HFF-Myc (cell line): ENCODE measurements at regions not wholly inside any gene's neighbourhood (a gene's known extent, or its start where the extent isn't known, plus 50 kb on each side); places are given as distances from the start of the nearest gene placed in this dataset.

Source experiments
- DNase-seq: peaks from one replicate; pipeline ENCODE4 v3.0.0-alpha.2; 2011; ENCODE audit warnings: low read depth; ENCODE audit errors: extremely low read depth
- H3K4me3 ChIP-seq: replicated peaks from 2 replicates; pipeline ENCODE4 v1.5.1; 2011; ENCODE audit warnings: low read depth, mild to moderate bottlenecking, control low read depth, low read length
- TF ChIP-seq, protein P1 (sequence below): IDR thresholded peaks from 2 replicates; pipeline ENCODE4 v1.5.1; 2012; ENCODE audit warnings: mild to moderate bottlenecking, low read depth, low read length, control low read depth; ENCODE audit errors: missing control alignments

DNA sequence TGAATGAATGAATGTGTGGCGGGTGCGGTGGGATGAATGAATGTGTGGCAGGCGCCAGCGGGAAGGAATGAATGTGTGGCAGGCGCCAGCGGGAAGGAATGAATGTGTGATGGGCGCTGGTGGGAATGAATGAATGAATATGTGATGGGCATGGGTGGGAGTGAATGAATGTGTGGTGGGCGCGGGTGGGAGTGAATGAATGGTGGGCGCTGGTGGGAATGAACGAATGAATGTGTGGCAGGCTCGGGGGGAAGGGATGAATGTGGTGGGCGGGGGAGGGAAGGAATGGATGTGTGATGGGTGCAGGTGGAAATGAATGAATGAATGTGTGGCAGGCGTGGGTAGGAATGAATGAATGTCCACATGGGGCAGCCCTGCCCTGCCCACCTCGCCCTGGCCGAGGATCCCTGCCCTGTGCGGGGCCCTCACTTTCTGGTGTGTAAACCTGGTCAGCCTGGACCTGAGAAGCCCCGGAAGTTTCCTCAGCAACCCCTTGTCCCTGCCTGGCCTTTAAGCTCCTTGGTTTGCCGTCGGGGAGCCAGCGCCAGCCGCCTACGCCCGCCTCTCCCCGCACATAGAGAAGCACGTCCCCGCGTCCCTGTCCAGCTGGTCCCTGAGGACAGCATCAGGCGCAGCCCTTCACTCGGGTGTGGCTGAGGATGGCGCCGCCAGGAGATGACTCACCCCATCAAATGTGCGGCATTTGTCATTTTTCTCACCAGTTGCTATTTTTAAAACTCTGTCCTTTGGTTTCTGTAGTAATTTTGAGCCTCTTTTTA, 112.8 kb upstream of the LRPAP1 start:
- no peak overlapping the region for H3K4me3 ChIP-seq
- no peak for DNase-seq
- TF ChIP-seq, protein P1, sequence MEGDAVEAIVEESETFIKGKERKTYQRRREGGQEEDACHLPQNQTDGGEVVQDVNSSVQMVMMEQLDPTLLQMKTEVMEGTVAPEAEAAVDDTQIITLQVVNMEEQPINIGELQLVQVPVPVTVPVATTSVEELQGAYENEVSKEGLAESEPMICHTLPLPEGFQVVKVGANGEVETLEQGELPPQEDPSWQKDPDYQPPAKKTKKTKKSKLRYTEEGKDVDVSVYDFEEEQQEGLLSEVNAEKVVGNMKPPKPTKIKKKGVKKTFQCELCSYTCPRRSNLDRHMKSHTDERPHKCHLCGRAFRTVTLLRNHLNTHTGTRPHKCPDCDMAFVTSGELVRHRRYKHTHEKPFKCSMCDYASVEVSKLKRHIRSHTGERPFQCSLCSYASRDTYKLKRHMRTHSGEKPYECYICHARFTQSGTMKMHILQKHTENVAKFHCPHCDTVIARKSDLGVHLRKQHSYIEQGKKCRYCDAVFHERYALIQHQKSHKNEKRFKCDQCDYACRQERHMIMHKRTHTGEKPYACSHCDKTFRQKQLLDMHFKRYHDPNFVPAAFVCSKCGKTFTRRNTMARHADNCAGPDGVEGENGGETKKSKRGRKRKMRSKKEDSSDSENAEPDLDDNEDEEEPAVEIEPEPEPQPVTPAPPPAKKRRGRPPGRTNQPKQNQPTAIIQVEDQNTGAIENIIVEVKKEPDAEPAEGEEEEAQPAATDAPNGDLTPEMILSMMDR: no peak

DNA sequence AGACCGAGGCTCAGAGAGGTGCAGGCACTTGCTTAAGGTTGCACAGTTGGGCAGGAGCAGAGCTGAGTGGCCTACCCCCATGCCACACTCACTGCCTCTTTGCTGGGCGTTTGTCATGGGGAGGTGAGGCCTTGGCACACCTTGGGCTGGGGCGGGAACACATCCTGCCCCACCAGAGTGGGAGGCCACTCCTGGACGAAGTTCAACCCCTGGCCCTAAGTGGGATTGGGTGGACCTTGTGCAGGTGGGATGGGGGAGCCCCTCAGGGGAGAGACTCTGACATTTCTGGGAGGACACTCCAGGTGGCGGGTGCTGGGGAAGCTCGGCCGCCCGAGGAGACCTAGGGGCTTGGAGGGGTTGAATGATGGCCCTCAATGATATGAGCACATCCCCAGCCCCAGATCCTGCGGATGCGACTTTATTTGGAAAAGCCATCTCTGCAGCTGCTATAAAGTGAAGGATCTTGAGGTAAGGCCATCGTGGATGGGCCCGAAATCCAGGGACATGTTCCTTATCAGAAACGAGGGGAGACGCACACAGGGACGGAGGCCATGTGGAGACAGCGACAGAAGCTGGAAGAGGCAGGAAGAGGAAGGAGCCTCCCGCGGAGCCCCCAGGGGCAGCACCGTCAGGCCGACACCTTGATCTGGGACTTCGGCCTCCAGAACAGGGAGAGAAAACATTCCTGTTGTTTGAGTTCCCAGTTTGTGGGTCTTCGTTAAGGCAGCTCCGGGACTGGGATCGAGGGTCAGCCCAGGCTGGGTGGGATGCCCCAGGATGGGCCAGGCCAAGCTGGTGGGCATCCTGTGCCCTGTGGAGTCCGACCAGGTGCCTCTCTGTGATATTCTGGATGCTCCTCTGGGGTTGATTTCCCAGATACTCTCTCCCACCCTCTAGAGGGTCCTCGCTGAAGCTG, 111.6 kb upstream of the LRPAP1 start:
- H3K4me3 ChIP-seq: no peak overlapping the region
- DNase-seq: no peak
- TF ChIP-seq, protein P1: no peak

DNA sequence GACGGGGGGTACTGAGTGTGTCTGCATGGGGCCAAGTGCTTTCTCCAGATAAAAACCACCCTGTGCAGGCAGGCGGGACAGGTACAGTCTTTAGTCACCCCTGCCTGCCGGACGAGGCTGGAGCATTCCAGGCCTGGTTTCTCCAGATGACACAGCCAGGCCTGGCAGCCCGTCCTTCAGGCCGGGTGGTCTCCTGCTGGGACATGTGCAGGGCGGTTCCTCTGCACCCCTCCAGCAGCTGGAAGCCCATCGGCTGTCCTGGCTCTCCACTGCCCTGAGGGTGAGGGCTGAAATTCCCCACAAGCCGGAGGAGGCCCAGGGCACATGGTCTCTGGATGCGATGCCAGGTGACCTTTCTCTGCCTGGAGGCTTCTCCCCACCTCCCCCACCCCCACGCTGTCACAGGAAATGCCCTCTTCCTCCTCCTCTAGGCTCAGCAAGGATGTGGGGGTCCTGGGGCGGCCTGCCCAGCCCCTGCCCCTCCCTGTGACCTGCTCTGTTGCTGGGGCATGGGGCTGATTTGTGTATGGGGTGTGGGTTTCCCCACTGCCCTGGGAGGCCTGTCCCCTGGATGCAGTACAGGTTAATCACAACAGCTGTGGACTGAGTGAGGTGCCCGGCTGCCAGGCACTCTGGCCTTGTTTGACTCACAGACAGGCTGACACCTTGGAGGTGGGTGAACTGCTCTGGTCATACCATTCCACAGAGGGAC, 110.7 kb upstream of the LRPAP1 start:
- DNase-seq: no peak
- no peak overlapping the region for H3K4me3 ChIP-seq
- TF ChIP-seq, protein P1: no peak

DNA sequence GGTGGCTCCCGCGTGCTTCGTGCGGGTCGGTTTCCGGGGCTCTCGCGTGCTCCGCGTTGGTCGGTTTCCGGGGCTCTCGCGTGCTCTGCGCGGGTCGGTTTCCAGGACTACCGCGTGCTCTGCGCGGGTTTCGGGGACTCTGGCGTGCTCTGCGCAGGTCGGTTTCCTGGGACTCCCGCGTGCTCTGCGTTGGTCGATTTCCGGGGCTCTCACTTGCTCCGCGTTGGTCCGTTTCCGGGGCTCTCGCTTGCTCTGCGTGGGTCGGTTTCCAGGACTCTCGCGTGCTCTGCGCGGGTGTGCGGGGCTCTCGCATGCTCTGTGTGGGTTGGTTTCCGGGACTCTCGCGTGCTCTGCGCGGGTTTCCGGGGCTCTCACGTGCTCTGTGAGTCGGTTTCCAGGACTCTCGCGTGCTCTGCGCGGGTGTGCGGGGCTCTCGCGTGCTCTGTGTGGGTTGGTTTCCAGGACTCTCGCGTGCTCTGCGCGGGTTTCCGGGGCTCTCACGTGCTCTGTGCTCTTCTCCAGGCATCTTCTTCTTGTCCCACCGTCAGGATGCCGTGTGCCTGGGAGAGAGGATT, 109.9 kb upstream of the LRPAP1 start:
- no peak overlapping the region for H3K4me3 ChIP-seq
- DNase-seq: no peak
- TF ChIP-seq, protein P1: no peak

DNA sequence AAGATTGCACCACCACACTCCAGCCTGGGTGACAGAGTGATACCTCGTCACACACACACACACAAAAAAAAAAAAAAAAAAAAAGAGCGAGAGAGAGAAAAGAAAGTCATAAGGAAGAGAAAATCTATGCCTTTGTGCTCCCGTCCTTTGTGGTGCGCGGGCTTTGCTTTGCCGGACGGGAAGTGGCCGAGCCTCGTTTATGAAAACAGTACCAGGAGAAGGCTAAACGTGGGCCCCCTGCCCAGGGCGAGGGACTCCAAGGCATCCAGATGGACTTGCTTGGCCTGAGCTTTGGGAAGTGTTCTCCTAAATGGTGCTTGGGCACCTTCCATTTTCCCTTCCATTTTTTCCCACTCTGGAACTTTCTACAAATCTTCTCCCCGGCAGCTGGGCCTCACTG, 109.3 kb upstream of the LRPAP1 start:
- no peak for DNase-seq
- no peak overlapping the region for H3K4me3 ChIP-seq
- TF ChIP-seq, protein P1: no peak

DNA sequence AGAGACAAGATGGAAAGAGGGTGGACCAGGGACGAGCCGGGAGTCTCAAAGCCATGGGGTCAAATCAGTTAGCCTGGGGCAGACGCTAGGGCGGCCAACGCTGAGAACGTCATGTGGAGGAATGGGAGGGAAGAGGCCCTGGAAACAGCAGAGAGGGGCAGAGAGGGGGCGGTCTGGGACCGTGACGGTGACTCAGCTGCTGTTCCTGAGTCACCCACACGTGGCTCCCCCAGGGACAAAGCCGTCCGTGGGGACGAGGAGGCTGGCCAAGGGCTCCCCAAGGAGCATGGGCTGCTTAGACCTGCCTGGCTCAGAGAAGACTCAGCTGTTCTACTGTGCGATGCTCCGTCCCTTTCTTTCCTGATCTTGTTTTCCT, 108.4 kb upstream of the LRPAP1 start:
- TF ChIP-seq, protein P1: no peak
- DNase-seq: no peak
- H3K4me3 ChIP-seq: no peak overlapping the region
